ENCODE measurements at regions not wholly inside any gene's neighbourhood (a gene's known extent, or its start where the extent isn't known, plus 50 kb on each side); places are given as distances from the start of the nearest gene placed in this dataset.
"Not testable (repeated sequence)": the region's sequence is repeated elsewhere in the genome, so short reads cannot be mapped to it uniquely, and the experiment has no call there.

- no peak for TF ChIP-seq CTCF (IDR thresholded peaks at IDR 0.05; ENCODE audit: low read depth, low read length)
- no peak overlapping the region for H3K4me3 ChIP-seq (ENCODE audit: low read depth, low read length)
- in situ Hi-C loops (cut with HindIII; ENCODE audit: low sequenced_read_pairs), result no loop called here
- peak; percentile 67 for DNase-seq (ENCODE audit: low read depth, low spot score)
Observed at GRCh38 chr2:242060212-242060835, 190.8 kb downstream of the RTP5 start.

GRCh38 chr2:242061930-242062329 is 192.4 kb downstream of the RTP5 start:
- H3K4me3 ChIP-seq (ENCODE audit: low read depth, low read length); in situ Hi-C loops (cut with HindIII; ENCODE audit: low sequenced_read_pairs); DNase-seq (ENCODE audit: low read depth, low spot score): not testable (repeated sequence)

GRCh38 chr2:242063436-242063835 is 193.9 kb downstream of the RTP5 start:
- H3K4me3 ChIP-seq (ENCODE audit: low read depth, low read length), result no peak overlapping the region
- no peak for TF ChIP-seq CTCF (IDR thresholded peaks at IDR 0.05; ENCODE audit: low read depth, low read length)
- in situ Hi-C loops (cut with HindIII; ENCODE audit: low sequenced_read_pairs), result no loop called here
- DNase-seq (ENCODE audit: low read depth, low spot score), result no peak

- no peak for DNase-seq (ENCODE audit: low read depth, low spot score)
- no peak for TF ChIP-seq CTCF (IDR thresholded peaks at IDR 0.05; ENCODE audit: low read depth, low read length)
- in situ Hi-C loops (cut with HindIII; ENCODE audit: low sequenced_read_pairs), result no loop called here
- H3K4me3 ChIP-seq (ENCODE audit: low read depth, low read length), result no peak overlapping the region
Observed at GRCh38 chr2:242063850-242064249, 194.3 kb downstream of the RTP5 start.

- in situ Hi-C loops (cut with HindIII; ENCODE audit: low sequenced_read_pairs), result no loop called here
- no peak for DNase-seq (ENCODE audit: low read depth, low spot score)
- no peak for TF ChIP-seq CTCF (IDR thresholded peaks at IDR 0.05; ENCODE audit: low read depth, low read length)
Observed at GRCh38 chr2:242064364-242065250, 195.1 kb downstream of the RTP5 start.

GRCh38 chr2:242065426-242065825 is 195.9 kb downstream of the RTP5 start:
- no peak for TF ChIP-seq CTCF (IDR thresholded peaks at IDR 0.05; ENCODE audit: low read depth, low read length)
- no peak for DNase-seq (ENCODE audit: low read depth, low spot score)
- no peak overlapping the region for H3K4me3 ChIP-seq (ENCODE audit: low read depth, low read length)
- in situ Hi-C loops (cut with HindIII; ENCODE audit: low sequenced_read_pairs), result no loop called here

More at GRCh38 chr2:242064364-242065250, 195.1 kb downstream of the RTP5 start:
- H3K4me3 ChIP-seq (ENCODE audit: low read depth, low read length), result no peak overlapping the region

GRCh38 chr2:242069018-242069417 is 199.5 kb downstream of the RTP5 start:
- H3K4me3 ChIP-seq (ENCODE audit: low read depth, low read length), result no peak overlapping the region
- in situ Hi-C loops (cut with HindIII; ENCODE audit: low sequenced_read_pairs), result no loop called here
- no peak for DNase-seq (ENCODE audit: low read depth, low spot score)
- no peak for TF ChIP-seq CTCF (IDR thresholded peaks at IDR 0.05; ENCODE audit: low read depth, low read length)

- in situ Hi-C loops (cut with HindIII; ENCODE audit: low sequenced_read_pairs); H3K4me3 ChIP-seq (ENCODE audit: low read depth, low read length): not testable (repeated sequence)
- DNase-seq (ENCODE audit: low read depth, low spot score), result peak; percentile 39
Observed at GRCh38 chr2:242069938-242070395, 200.4 kb downstream of the RTP5 start.

GRCh38 chr2:242070726-242071125 is 201.2 kb downstream of the RTP5 start:
- in situ Hi-C loops (cut with HindIII; ENCODE audit: low sequenced_read_pairs); DNase-seq (ENCODE audit: low read depth, low spot score); H3K4me3 ChIP-seq (ENCODE audit: low read depth, low read length): not testable (repeated sequence)

GRCh38 chr2:242071377-242071776 is 201.8 kb downstream of the RTP5 start:
- in situ Hi-C loops (cut with HindIII; ENCODE audit: low sequenced_read_pairs); DNase-seq (ENCODE audit: low read depth, low spot score); H3K4me3 ChIP-seq (ENCODE audit: low read depth, low read length): not testable (repeated sequence)
